SK-N-SH (cell line): ENCODE measurements at regions not wholly inside any gene's neighbourhood (a gene's known extent, or its start where the extent isn't known, plus 50 kb on each side); places are given as distances from the start of the nearest gene placed in this dataset.

Source experiments
- EZH2phosphoT487 ChIP-seq: fragments of 200-600 bp; sonication (generic); IDR thresholded peaks from 2 replicates; pipeline ENCODE4 v1.6.1; 2017; ENCODE audit warnings: low read depth, mixed run types, mild to moderate bottlenecking, antibody characterized with exemption, moderate library complexity, borderline replicate concordance
- GABPA ChIP-seq: IDR thresholded peaks from 2 replicates; pipeline ENCODE4 v1.4.0; 2012; ENCODE audit warnings: low read depth, mild to moderate bottlenecking
- MXI1 ChIP-seq: IDR thresholded peaks from 2 replicates; pipeline ENCODE4 v1.6.1; 2012; ENCODE audit warnings: mild to moderate bottlenecking, low read depth, low read length, improper control_type of control experiment
- TAF1 ChIP-seq: IDR thresholded peaks from 2 replicates; pipeline ENCODE4 v1.6.1; 2012; ENCODE audit warnings: low read depth, mild to moderate bottlenecking, low read length, moderate library complexity, borderline replicate concordance

GRCh38 chr3:34015204-34016142 lies 217.0 kb downstream of the PDCD6IP start:
- no peak for TF ChIP-seq TAF1
- no peak for TF ChIP-seq EZH2phosphoT487
- no peak for TF ChIP-seq GABPA
- no peak for TF ChIP-seq MXI1
